Limb (tissue), 2 donors: ENCODE measurements at regions not wholly inside any gene's neighbourhood (a gene's known extent, or its start where the extent isn't known, plus 50 kb on each side); places are given as distances from the start of the nearest gene placed in this dataset.

ENCODE experiments used
- DNase-seq, 2 donors: peaks; one replicate each; pipeline ENCODE4 v3.0.0-alpha.2; 2016; ENCODE audit errors: extremely low spot score in 2 of 2

DNA sequence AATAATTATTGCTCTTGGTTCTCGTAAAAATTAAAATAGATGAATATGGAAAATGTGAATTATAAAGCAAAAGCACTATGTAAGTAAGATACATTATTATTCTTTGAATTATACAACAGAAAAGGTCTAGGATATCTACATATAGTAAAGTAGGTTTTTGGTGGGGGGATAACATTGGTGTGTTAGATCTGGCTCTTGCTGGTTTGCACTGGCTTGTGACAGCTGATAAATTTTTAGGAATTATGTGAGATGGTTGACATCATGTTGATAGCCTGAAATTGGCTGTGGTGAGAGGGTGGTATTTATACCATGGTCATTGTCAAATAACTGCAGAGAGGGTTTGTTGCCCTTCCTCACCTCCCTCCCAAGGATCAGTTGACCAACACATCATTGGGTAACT lies 50.7 kb upstream of the BTG1 start:
- DNase-seq: no peak
